ENCODE measurements at regions not wholly inside any gene's neighbourhood (a gene's known extent, or its start where the extent isn't known, plus 50 kb on each side); places are given as distances from the start of the nearest gene placed in this dataset.

DNA sequence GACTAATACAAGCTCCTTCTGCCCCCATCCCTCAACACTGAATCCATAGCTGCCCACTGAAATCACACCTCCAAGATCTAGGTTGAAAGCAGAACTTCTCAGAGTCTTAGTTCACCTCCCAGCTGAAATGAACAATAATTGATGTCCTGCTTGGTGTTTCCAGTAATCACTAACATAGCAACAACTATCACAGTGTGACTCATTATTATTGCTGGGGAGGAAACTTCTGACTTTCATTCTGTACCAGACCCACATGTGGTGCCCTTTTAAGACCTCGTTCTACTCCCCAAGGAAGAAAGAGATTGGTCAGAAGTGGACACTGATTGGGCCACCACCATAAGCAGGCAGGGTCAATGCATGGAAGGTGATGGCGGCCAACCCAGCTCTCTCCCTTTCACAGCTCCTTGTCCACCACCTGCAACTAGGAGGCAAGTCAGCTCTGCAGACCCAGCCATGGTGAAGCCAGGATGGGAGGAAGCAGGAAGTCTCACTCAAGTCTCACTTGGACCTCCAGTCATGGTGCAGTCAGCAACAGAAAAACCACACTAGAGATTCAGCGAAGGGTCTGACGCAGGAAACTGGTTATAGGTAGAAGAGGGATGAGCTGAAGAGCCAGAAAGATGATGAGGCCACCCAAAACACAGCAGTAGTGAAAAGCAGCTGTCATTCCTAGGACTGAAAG is 720.2 kb downstream of the PTPRU start:
- H3K4me3 ChIP-seq (ENCODE audit: control insufficient read depth, low read depth, low read length): no peak overlapping the region
- TF ChIP-seq, protein P1, sequence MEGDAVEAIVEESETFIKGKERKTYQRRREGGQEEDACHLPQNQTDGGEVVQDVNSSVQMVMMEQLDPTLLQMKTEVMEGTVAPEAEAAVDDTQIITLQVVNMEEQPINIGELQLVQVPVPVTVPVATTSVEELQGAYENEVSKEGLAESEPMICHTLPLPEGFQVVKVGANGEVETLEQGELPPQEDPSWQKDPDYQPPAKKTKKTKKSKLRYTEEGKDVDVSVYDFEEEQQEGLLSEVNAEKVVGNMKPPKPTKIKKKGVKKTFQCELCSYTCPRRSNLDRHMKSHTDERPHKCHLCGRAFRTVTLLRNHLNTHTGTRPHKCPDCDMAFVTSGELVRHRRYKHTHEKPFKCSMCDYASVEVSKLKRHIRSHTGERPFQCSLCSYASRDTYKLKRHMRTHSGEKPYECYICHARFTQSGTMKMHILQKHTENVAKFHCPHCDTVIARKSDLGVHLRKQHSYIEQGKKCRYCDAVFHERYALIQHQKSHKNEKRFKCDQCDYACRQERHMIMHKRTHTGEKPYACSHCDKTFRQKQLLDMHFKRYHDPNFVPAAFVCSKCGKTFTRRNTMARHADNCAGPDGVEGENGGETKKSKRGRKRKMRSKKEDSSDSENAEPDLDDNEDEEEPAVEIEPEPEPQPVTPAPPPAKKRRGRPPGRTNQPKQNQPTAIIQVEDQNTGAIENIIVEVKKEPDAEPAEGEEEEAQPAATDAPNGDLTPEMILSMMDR (IDR thresholded peaks at IDR 0.05; ENCODE audit: control insufficient read depth, insufficient read depth, low read depth, low read length, missing control alignments): no peak
- DNase-seq (ENCODE audit: low read depth): no peak

DNA sequence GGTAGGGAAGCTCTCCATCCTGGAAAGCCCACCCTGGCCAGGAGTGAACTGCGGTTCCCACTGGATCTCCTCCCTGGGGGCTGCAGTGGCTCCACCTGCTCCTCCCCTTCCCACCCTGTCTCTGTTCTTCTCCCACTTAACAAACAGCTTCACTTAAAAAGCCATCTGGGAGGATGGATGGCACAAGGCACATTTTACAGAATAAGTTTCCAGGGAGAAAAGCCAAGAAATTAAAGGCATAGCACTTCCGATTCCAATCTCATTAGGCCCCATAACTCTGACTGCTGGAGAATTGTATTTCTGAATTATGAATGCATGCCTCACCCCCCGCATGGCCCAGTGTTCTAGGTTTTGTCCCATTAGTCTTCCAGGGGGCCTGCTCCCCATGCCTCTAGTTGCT is 718.3 kb downstream of the PTPRU start:
- DNase-seq (ENCODE audit: low read depth): no peak
- TF ChIP-seq, protein P1 (IDR thresholded peaks at IDR 0.05; ENCODE audit: control insufficient read depth, insufficient read depth, low read depth, low read length, missing control alignments): no peak
- no peak overlapping the region for H3K4me3 ChIP-seq (ENCODE audit: control insufficient read depth, low read depth, low read length)

DNA sequence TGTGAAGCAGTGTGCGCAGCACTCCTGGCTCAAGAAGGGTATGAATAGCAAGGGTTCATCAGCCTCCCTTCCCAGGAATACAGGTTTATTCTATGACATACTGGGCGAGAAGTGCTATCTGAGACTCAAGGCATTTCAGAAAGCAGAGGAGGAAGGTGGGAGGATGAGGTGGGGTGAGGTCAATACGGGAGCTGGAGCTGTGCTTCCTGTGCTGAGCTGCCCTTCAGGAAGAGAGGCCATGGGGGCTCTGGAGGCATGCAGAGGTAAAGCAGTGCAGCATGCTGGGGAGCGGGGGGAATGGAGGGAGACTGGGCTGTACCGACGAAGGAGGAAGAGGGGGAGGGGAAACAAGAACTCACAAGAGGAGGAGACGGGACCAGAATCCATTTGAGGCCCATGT is 717.6 kb downstream of the PTPRU start:
- TF ChIP-seq, protein P1 (IDR thresholded peaks at IDR 0.05; ENCODE audit: control insufficient read depth, insufficient read depth, low read depth, low read length, missing control alignments): no peak
- no peak overlapping the region for H3K4me3 ChIP-seq (ENCODE audit: control insufficient read depth, low read depth, low read length)
- no peak for DNase-seq (ENCODE audit: low read depth)

DNA sequence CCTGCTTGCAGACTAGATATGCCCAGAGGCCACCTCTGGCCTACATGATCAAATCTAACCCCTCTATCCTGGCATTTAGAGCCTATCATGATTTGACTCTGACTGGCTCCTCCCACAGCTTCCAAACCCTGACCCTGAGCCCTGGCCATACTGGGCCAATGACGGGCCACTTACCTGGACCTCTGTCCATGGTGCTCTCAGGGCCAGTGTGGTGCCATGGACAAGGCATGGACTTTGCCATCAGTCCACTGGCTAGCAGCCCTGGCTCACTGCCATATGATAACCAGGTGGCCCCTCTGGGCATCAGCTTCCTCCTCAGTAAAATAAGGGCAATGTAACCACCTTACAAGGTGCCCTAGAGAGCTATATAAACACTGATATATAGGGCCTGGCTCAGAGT is 713.4 kb downstream of the PTPRU start:
- no peak for DNase-seq (ENCODE audit: low read depth)
- TF ChIP-seq, protein P1 (IDR thresholded peaks at IDR 0.05; ENCODE audit: control insufficient read depth, insufficient read depth, low read depth, low read length, missing control alignments): no peak
- H3K4me3 ChIP-seq (ENCODE audit: control insufficient read depth, low read depth, low read length): no peak overlapping the region

DNA sequence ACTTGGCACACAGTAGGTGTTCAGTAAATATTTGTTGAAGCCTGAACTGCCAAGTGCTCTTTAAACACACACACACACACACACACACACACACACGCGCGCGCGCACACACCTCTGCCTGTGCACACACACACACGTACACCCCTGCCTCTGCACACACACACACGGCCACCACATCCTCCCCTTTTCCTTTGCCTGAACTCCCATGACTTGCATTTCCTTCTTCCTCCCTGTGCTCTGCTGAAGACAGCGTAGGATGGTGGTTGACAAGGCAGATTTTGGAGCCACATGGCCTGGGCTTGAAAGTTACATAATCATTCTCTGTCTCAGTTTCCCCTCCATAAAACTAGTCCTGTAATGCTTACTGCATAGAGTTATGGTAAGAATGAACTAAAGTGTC is 712.3 kb downstream of the PTPRU start:
- TF ChIP-seq, protein P1 (IDR thresholded peaks at IDR 0.05; ENCODE audit: control insufficient read depth, insufficient read depth, low read depth, low read length, missing control alignments): no peak
- no peak for DNase-seq (ENCODE audit: low read depth)
- H3K4me3 ChIP-seq (ENCODE audit: control insufficient read depth, low read depth, low read length): no peak overlapping the region

DNA sequence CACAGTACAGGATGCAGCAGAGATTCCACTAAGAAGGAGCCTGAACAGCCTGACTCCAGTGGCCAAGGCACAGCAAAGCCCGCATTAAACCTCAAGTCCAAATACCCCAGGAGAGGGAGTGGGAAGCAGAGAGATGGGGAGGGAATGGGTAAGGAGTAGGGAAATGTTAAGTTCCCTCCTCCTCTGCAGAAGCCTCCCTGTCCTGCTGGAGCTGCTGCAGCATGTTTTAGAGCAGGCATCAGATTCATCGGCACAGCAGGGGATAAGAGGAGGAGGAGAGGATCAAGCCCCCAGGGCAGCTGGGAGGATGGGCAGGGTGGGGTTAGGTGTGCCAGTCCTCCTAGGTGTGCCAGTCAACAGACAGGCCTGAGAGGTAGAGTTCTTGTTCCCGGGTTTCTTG is 709.7 kb downstream of the PTPRU start:
- H3K4me3 ChIP-seq (ENCODE audit: control insufficient read depth, low read depth, low read length): no peak overlapping the region
- no peak for DNase-seq (ENCODE audit: low read depth)
- TF ChIP-seq, protein P1 (IDR thresholded peaks at IDR 0.05; ENCODE audit: control insufficient read depth, insufficient read depth, low read depth, low read length, missing control alignments): no peak

All from AG09309 (cell line).